Right renal pelvis (tissue), 4 donors: ENCODE measurements at regions not wholly inside any gene's neighbourhood (a gene's known extent, or its start where the extent isn't known, plus 50 kb on each side); places are given as distances from the start of the nearest gene placed in this dataset.
"Not testable (repeated sequence)": the region's sequence is repeated elsewhere in the genome, so short reads cannot be mapped to it uniquely, and the experiment has no call there.

Experiments
- DNase-seq, 4 donors: peaks; one replicate each; pipeline ENCODE4 v3.0.0-alpha.2; 2013; ENCODE audit warnings: low read depth in 4 of 4, low spot score in 3 of 4, missing footprints in 1 of 4

DNA sequence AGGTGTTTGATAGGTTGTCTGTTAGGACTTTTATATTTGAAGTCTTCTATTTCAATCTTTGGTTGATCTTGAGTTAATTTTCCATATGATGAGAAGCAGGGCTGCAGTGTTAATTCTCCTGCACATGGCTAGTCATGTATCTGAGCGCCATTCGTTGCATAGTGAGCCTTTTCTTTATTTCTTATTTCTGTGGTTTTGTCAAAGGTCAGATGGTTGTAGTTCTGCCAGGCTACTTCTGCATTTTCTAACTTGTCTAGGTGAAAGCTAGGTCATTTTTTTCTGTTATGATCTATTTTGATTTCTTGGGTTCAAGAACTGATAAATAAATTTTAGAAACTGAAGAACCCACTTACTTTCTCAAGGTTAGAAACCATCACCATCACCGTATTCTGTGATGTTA is 56.7 kb downstream of the CCDC74A start:
- DNase-seq: no peak

DNA sequence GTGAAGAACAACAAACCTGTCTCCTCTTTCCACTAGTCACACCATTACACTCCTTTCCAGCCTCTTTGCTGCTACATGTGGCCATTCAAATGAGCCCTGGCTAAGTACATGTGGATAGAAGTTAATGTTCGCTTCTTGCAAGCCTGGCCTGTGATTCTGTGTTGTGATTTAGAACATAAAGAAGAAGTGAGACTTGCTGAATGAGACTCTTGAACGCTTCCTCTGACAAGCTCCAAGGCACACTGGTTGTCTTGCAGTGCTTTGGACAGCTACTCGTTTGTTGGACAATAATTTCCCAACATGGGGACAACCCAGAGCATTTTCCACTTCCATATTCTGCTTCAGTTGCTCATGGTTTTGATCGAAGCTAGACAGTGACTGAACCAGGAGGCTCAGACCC is 57.3 kb downstream of the CCDC74A start:
- DNase-seq: no peak

DNA sequence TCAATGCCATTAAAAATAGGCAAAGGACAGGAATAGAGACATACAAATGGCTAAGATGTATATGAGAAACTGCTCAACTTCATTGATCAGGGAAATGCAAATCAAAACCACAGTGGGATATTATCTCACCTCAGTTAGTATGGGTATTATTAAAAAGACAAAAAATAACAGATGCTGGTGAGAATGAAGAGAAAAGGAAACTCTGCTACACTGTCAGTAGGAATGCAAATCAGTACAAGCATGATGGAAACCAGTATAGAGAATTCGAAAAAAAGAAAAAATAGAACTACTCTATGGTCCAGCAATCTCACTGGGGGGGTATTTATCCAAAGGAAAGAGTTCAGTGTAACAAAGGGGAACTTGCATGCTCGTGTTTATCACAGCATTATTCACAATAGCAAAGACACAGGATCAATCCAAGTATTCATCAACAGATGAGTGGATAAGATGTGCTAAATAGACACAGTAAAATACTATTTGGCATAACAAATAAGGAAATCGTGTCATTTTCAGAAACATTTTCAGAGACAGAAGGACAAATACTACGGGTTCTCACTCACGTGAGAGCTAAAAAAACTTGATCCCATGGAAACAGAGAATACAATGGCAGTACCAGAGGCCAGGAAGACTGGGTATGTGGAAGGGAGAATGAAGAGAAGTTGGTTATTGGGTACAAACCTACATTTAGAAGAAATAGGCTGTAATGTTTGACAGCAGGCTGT is 60.6 kb downstream of the CCDC74A start:
- DNase-seq: no peak

DNA sequence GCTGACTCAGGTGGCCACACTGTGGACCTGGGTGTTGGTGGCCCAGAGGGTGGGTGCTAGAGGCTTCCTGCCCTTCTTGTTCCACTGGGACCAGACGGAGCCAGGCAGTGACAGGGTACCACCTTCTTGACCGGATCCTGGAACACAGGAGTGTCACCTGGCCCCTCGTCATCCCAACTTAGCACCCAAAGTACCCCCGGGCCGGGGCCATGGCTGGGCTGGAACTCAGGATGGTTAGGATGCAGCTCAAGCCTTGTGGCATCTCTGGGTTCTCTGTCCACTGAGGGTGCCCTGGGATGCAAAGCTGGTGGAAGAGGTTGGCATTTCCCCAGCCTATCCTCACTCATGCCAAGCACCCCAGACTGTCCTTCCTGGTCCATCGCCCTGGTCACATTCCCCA is 61.4 kb downstream of the CCDC74A start:
- not testable (repeated sequence) for DNase-seq

DNA sequence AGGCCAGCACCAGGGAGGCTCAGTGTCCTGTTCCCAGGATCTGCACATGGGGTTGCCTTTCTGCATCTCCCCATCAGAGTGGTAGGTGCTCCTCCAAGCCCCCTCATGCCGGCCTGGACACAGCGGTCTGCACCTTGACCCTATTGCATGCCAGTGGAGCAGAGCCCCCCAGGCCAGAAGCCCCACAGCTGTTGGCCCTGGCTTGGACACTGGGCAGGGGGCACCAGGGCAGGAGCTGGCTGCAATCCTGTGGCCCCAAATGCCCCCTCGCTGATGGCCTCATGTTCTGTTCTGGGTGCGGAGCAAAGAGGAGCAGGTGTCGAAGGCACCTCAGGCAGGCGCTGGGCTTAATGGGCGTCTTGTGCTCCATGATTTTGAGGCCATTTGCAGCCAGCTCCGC is 62.7 kb downstream of the CCDC74A start:
- DNase-seq: no peak

DNA sequence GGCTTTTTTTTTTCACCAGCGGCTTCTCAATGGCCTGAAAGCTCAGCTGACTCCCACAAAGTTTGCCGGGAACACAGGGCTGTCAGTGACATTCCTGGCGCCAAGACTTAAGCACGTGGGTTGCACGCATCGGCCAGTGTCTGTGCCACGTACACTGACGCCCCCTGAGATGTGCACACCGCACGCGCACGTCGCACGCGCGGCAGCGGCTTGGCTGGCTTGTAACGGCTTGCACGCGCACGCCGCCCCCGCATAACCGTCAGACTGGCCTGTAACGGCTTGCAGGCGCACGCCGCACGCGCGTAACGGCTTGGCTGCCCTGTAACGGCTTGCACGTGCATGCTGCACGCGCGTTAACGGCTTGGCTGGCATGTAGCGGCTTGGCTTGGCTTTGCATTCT is 63.2 kb downstream of the CCDC74A start:
- no peak for DNase-seq

DNA sequence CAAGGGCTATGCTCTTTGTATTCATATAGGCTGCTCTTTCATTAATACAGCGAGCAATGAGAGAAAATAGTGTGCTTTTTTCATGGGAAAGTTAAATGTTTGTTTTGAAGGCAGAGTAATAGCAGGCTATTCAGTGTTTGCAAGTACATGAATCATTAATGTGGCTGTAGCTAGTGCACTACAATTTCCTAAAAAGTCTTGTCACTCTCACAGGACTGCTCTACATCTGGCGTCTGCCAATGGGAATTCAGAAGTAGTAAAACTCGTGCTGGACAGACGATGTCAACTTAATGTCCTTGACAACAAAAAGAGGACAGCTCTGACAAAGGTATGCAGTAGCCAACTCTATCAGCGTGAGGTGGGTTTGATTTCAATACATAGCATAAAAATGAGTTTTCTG is 68.9 kb downstream of the CCDC74A start:
- not testable (repeated sequence) for DNase-seq

DNA sequence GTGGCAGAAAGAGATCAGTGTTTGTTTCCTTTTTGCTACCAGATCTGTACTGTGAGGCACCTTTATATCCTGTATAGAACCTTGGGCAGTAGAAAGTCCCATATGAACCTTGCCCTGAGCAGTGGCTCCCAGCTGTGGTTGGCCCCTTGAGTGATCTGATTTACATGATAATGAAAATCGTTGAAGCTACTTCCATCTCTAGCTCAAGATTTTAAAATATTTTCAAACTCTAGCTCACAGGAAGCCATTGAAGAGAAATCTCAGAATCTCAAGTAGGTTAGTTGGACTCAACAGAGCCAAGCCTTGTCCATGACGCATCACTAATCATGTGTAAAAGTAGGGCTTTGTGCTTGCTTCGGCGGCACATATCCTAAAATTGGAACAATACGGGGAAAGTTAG is 74.8 kb downstream of the CCDC74A start:
- DNase-seq: not testable (repeated sequence)

DNA sequence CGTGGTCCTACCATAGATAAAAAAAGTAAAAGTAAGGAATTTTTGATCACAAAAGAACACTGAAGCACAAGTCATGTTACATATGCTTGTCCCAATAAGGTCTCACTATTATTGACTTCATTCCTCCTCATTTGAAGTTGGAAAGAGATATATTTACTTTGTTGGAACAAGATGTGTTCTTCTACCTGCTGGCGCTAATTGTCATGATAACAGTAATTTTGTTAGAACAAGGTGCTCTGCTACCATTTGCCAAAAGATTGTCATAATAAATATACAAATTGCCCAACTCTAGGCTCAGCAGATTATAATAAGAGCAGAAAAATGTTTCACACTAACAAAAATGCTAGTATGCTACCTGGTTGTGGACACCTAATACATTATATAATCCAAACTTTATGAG is 77.0 kb downstream of the CCDC74A start:
- not testable (repeated sequence) for DNase-seq

DNA sequence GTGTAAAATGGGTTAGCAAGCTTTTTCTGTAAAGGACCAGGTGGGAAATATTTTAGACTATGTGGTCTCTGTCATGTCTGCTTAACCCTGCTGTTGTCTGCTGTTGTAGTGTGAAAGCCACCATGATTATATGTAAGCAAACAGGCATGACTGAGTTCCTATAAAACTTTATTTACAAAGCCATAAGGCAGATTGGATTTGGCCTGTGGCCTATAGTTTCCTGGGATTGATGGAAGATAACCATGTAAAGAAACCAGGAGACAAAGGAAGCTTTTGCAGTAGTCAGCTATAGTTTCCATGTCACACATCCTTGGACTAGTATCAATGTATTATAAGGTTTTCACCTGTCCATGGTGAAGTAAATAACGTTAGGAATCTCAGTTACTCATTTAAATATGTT is 78.7 kb downstream of the CCDC74A start:
- DNase-seq: not testable (repeated sequence)

DNA sequence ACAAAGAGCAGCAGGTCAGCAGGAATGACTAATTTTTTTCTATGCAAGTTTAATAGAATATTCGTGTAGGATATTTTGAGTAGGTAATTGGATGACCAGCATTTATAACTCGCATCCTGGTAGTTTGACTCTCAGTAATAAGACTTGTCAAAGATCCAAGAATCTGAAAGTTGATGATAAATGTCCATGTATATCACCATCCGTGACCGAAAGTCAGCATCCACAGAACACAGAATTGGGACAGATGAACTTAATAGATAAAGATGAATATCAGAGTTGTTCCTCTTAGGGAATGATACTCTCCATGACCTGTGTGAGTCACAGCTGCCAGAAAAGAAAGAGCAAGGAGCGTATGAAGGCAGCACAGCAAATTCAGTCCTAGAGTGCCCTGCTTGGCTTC is 79.4 kb downstream of the CCDC74A start:
- DNase-seq: not testable (repeated sequence)

DNA sequence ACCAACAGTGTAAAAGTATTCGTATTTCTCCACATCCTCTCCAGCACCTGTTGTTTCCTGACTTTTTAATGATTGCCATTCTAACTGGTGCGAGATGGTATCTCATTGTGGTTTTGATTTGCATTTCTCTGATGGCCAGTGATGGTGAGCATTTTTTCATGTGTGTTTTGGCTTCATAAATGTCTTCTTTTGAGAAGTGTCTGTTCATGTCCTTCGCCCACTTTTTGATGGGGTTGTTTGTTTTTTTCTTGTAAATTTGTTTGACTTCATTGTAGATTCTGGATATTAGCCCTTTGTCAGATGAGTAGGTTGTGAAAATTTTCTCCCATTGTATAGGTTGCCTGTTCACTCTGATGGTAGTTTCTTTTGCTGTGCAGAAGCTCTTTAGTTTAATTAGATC is 86.9 kb downstream of the CCDC74A start:
- DNase-seq: not testable (repeated sequence)

DNA sequence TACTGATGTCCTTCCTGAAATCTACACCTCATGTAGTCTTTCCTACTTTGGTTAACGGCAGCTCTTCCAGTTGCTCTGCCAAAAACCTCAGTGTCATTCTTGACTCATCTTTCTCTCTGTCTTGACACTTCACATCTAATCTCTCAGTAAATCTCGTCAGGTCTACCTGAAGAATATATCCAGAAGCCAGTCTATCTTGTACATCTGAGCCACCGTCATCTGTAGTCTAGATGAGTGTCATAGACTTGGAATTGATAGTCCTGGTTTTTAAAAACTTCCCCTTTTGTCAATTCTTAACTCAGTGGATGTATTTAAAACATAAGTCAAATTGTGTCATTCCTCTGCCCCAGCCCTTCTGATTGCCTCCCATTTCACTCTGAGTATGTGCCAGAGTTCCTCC is 90.6 kb downstream of the CCDC74A start:
- not testable (repeated sequence) for DNase-seq

DNA sequence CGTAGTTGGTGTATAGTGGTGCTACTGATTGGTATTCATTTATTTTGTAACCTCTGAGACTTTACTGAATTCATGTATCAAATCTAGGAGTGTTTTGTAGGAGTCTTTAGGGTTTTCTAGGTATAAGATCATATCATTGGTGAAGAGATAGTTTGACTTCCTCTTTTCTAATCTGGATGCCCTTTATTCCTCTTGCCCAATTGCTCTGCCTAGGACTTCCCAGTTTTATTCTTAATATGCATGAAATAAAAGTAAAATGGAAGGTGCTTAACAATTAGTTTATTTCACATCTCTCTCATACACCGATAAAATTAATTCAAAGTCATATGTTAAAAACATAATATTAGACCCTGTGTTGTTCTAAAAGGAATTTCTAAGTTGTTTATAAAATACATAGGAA is 95.2 kb downstream of the CCDC74A start:
- not testable (repeated sequence) for DNase-seq

DNA sequence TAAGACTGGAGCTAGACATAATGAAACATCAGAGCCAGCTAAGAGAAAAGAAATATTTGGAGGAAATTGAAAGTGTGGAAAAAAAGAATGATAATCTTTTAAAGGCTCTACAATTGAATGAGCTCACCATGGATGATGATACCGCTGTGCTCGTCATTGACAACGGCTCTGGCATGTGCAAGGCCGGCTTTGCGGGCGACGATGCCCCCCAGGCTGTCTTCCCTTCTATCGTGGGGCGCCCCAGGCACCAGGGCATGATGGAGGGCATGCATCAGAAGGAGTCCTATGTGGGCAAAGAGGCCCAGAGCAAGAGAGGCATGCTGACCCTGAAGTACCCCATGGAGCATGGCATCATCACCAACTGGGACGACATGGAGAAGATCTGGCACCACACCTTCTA is 98.3 kb downstream of the CCDC74A start:
- not testable (repeated sequence) for DNase-seq

DNA sequence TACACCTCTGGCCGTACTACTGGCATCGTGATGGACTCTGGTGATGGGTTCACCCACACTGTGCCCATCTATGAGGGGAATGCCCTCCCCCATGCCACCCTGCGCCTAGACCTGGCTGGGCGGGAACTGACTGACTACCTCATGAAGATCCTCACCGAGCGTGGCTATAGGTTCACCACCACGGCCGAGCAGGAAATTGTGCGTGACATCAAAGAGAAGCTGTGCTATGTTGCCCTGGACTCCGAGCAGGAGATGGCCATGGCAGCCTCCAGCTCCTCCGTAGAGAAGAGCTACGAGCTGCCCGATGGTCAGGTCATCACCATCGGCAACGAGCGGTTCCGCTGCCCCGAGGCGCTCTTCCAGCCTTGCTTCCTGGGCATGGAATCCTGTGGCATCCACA is 98.9 kb downstream of the CCDC74A start:
- not testable (repeated sequence) for DNase-seq

DNA sequence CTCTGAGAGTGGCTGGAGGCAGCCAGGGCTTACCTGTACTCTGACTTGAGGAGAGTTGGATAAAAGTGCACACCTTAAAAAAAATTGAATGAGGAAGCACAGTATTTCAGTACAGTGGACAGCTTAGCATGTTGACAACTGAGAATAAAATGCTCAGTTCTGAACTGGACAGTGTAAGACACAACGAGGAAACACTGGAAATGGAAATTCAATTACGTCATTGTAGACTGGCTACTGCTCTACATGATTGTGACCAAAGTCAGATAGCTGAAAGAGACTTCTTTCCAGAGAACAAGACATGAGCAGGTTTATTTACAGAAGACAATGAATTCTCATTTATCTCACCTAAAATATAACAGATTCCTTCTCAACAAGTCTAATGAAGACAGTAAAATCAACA is 100.1 kb downstream of the CCDC74A start:
- DNase-seq: not testable (repeated sequence)

DNA sequence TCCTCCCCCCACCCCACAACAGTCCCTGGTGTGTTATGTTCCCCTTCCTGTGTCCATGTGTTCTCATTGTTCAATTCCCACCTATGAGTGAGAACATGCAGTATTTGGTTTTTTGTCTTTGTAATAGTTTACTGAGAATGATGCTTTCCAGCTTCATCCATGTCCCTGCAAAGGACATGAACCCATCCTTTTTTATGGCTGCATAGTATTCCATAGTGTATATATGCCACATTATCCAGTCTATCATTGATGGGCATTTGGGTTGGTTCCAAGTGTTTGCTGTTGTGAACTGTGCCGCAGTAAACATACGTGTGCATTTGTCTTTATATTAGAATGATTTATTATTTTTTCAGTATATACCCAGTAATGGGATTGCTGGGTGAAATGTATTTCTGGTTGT is 104.0 kb downstream of the CCDC74A start:
- not testable (repeated sequence) for DNase-seq

DNA sequence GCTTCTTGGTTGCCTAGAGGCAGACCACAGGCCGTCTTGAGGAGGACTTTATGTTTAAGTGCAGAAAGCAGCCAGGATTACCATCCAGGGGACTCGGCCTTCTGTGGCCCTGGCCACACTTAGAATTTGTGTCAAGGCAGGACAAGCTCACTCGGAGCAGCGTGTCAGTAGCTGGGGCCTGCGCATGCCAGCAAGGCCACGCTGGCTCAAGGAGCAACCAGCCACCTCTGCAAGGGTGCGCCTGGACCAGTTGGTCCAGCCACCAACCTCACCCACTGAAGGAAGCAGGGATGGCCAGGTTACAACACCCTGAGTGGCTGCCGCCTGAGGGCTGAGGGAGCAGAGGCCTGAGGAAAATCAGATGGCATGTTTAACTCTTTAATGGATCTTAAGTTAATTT is 105.7 kb downstream of the CCDC74A start:
- not testable (repeated sequence) for DNase-seq

DNA sequence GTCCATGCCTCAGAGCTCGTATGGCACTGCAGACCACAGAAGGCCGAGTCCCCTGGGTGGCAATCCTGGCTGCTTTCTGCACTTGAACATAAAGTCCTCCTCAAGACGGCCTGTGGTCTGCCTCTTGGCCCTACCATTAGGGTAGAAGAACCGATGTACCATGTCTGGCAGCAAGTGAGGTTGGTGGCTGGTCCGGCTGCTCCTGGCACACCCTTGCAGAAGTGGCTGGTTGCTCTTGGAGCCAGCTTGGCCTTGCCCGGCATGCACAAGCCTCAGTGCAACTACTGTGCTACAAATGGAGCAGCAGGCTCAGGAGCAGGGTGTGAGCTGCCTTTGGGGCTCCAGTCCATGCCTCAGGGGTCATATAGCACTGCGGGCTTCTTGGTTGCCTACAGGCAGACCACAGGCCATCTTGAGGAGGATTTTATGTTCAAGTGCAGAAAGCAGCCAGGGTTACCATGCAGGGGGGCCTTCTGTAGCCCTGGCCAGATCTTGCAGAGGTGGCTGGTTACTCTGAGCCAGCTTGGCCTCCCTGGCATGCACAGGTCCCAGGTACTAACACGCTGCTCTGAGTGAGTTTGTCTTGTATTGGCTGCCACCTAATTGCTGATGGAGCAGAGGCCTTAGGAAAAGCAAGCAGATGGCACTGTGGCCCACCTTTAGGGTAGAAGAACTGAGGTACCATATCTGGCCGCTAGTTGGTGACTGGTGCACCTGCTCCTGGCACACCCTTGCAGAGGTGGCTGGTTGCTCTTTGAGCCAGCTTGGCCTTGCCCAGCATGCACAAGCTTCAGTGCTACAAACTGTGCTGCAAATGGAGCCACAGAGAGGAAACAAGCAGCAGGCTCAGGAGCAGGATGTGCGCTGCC is 106.4 kb downstream of the CCDC74A start:
- DNase-seq: not testable (repeated sequence)

DNA sequence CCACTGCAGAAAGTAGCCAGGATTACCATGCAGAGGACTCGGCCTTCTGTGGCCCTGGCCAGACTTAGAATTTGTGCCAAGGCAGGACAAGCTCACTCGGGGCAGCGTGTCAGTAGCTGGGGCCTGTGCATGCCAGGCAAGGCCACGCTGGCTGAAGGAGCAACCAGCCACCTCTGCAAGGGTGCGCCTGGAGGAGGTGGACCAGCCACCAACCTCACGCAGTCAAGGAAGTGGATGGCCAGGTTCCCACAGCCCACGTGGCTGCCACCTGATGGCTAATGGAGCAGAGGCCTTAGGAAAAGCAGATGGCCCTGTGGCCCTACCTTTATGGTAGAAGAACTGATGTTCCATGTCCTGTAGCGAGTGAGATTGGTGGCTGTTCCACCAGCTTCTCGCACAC is 107.9 kb downstream of the CCDC74A start:
- no peak for DNase-seq
